ENCODE measurements at regions not wholly inside any gene's neighbourhood (a gene's known extent, or its start where the extent isn't known, plus 50 kb on each side); places are given as distances from the start of the nearest gene placed in this dataset.
"Not testable (repeated sequence)": the region's sequence is repeated elsewhere in the genome, so short reads cannot be mapped to it uniquely, and the experiment has no call there.

DNA sequence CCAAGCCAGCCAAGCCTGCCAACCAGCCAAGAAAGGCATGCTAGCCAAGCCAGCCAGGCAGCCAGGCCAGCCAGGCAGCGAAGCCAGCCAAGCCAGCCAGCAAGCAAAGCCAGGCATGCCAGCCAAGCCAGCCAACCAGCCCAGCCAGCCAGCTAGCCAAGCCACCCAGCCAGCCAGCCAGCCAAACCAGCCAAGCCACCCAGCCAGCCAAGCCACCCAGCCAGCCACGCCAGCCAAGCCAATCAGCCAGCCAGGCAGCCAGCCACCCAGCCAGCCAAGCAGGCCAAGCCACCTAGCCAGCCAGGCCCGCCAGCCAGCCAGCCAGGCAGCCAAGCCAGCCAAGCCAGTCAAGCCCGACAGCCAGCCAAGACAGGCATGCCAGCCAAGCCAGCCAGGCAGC lies 1601.0 kb downstream of the RPIA start:
- ATAC-seq; DNase-seq (ENCODE audit: low spot score); intact Hi-C loops (cut with DNase I): not testable (repeated sequence)

DNA sequence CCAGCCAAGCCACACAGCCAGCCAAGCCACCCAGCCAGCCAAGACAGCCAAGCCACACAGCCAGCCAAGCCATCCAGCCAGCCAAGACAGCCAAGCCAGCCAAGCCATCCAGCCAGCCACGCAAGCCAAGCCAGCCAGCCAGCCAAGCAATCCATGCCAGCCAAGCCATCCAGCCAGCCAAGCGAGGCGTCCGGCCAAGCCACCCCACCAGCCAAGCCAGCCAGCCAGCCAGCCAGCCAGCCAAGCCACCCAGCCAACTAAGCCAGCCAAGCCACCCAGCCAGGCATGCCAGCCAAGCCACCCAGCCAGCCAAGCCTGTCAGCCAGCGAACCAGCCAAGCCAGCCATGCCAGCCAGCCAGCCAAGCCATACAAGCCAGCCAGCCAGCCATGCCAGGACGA lies 1601.8 kb downstream of the RPIA start:
- peak; percentile 59 for ATAC-seq
- intact Hi-C loops (cut with DNase I); DNase-seq (ENCODE audit: low spot score): not testable (repeated sequence)

DNA sequence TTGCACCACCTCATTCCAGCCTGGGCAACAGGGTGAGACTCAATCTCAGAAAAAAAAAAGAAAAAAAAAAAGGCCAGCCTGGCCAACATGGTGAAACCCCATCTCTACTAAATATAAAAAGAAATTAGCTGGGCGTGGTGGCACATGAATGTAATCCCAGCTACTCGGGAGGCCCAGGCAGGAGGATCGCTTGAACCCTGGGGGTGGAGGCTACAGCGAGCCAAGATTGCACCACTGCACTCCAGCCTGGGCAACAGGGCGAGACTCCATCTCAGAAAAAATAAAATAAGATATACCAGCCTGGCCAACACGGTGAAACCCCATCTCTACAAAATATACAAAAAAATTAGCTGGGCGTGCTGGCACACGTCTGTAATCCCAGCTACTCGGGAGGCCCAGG lies 1602.3 kb downstream of the RPIA start:
- ATAC-seq; intact Hi-C loops (cut with DNase I); DNase-seq (ENCODE audit: low spot score): not testable (repeated sequence)

DNA sequence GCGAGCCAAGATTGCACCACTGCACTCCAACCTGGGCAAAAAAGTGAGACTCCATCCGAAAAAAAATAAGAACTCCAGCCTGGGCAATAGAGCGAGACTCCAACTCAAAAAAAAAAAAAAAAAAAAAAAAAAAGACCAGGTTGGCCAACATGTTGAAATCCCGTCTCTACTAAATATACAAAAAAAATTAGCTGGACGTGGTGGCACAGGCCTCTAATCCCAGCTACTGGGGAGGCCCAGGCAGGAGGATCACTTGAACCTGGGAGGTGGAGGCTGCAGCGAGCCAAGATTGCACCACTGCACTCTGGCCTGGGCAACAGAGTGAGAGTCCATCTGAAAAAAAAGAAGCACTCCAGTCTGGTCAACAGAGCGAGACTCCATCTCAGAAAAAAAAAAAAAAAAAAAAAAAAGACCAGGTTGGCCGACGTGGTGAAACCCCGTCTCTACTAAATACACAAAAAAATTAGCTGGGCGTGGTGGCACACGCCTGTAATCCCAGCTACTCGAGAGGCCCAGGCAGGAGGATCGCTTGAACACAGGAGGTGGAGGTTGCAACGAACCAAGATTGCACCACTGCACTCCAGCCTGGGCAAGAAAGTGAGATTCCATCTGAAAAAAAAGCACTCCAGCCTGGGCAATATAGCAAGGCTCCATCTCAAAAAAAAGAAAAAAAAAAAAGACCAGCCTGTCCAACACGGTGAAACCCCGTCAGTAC lies 1603.7 kb downstream of the RPIA start:
- intact Hi-C loops (cut with DNase I); ATAC-seq; DNase-seq (ENCODE audit: low spot score): not testable (repeated sequence)

DNA sequence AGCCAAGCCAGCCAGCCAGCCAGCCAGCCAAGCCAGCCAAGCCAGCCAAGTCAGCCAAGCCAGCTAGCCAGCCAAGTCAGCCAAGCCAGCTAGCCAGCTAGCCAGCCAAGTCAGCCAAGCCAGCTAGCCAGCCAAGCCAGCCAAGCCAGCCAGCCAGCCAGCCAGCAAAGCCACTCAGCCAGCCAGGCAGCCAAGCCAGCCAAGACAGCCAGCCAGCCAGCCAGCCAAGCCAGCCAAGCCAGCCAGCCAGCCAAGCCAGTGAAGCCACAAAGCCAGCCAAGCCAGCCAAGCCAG lies 1605.0 kb downstream of the RPIA start:
- intact Hi-C loops (cut with DNase I); DNase-seq (ENCODE audit: low spot score); ATAC-seq: not testable (repeated sequence)

DNA sequence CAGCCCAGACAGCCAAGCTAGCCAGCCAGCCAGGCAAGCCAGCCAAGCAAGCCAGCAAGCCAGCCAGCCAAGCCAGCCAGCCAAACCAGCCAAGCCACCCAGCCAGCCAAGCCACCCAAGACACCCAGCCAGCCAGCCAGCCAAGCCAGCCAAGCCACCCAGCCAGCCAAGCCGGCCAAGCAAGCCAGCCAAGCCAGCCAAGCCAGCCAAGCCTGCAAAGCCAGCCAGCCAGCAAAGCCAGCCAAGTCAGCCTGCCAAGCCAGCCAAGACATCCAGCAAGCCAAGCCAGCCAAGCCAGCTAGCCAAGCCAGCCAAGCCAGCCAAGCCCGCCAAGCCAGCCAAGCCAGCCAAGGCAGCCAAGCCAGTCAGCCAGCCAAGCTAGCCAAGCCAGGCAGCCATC lies 1606.2 kb downstream of the RPIA start:
- intact Hi-C loops (cut with DNase I); DNase-seq (ENCODE audit: low spot score); ATAC-seq: not testable (repeated sequence)

DNA sequence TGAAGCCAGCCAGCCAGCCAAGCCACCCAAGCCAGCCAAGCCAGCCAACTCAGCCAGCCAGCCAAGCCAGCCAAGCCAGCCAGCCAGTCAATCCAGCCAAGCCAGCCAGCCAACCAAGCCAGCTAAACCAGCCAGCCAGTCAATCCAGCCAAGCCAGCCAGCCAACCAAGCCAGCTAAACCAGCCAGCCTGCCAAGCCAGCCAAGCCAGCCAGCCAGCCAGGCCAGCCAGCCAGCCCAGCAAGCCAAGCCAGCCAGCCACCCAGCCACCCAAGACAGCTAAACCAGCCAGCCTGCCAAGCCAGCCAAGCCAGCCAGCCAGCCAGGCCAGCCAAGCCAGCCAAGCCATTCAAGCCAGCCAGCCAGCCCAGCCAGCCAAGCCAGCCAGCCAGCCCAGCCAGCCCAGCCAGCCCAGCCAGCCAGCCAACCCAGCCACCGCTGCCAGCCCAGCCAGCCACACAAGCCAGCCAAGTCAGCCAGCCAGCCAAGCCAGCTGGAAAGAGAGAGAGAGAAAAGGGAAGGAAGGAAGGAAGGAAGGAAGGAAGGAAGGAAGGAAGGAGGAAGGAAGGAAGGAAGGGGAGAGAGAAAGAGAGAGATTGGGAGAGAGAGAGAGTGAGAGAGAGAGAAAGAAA lies 1606.8 kb downstream of the RPIA start:
- ATAC-seq; intact Hi-C loops (cut with DNase I); DNase-seq (ENCODE audit: low spot score): not testable (repeated sequence)

DNA sequence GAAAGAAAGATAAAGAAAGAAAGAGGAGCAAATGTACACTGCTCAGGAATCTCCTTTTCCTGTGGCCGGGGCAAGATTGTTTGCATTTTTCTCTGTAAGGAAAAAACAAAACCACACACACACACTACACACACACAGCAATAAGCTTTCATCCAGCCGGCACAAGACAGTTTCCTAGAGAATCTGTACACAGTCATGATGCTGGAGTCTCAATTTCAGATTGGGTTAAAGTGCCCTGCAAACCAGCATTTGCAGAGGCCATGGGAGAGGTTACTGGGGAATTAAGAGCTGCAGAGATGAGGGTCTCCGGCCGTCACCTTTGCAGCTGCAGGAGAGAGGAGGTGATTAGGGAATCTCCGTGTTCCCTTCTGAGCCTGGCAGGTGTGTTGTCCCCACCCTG lies 1607.5 kb downstream of the RPIA start:
- DNase-seq (ENCODE audit: low spot score); intact Hi-C loops (cut with DNase I); ATAC-seq: not testable (repeated sequence)

DNA sequence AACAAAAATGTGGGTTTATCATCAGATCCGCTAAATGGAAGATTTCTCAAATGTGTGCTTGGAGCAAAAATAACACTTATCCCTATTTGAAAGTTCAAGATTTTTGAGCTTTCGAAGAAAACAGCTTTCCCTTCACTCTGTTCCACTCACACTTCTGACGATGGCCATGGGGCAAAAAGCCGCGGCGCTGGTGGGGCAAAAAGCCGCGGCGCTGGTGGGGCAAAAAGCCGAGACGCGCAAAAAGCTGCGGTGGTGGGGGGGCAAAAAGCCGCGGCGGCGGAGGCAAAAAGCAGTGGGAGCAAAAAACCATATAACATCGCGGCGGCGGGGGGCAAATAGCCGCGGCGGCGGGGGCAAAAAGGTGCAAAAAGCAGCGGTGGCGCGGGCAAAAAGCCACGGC lies 1631.5 kb downstream of the RPIA start:
- ATAC-seq; intact Hi-C loops (cut with DNase I): not testable (repeated sequence)
- DNase-seq (ENCODE audit: low spot score): peak; percentile 47

DNA sequence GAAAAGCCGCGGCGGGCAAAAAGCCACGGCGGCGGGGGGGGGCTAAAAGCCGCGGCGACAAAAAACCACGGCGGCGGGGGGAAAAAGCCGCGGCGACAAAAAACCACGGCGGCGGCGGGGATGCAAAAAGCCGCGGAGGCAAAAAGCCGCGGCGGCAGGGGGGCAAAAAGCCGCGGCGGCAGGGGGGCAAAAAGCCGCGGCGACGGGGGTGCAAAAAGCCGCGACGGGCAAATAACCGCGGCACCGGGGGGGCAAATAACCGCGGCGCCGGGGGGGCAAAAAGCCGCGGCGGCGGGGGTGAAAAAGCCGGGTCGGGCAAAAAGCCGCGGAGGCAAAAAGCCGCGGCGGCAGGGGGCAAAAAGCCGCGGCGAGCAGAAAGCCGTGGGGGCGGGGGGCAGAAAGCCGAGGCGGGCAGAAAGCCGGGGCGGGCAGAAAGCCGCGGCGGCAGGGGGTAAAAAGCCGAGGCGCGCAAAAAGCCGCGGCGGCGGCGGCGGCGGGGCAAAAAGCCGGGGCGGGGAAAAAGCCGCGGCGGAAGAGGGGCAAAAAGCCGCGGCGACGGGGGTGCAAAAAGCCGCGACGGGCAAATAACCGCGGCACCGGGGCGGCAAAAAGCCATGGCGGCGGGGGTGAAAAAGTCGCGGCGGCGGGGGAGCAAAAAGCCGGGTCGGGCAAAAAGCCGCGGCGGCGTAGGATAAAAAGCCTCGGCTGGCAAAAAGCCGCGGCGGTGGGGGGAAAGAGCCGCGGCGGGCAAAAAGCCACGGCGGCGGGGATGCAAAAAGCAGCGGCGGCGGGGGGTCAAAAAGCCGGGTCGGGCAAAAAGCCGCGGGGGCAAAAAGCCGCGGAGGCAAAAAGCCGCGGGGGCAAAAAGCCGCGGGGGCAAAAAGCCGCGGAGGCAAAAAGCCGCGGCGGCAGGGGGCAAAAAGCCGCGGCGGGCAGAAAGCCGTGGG lies 1632.4 kb downstream of the RPIA start:
- DNase-seq (ENCODE audit: low spot score); intact Hi-C loops (cut with DNase I); ATAC-seq: not testable (repeated sequence)

DNA sequence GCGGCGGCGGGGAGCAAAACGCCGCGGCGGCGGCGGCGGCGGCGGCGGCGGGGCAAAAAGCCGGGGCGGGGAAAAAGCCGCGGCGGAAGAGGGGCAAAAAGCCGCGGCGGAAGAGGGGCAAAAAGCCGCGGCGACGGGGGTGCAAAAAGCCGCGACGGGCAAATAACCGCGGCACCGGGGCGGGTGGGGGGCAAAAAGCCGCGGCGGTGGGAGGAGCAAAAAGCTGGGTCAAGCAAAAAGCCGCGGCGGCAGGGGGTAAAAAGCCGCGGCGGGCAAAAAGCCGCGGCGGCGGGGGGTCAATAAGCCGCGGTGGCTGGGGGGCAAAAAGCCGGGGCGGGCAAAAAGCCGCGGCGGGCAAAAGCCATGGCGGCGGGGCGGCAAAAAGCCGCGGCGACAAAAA lies 1633.2 kb downstream of the RPIA start:
- DNase-seq (ENCODE audit: low spot score); intact Hi-C loops (cut with DNase I); ATAC-seq: not testable (repeated sequence)

DNA sequence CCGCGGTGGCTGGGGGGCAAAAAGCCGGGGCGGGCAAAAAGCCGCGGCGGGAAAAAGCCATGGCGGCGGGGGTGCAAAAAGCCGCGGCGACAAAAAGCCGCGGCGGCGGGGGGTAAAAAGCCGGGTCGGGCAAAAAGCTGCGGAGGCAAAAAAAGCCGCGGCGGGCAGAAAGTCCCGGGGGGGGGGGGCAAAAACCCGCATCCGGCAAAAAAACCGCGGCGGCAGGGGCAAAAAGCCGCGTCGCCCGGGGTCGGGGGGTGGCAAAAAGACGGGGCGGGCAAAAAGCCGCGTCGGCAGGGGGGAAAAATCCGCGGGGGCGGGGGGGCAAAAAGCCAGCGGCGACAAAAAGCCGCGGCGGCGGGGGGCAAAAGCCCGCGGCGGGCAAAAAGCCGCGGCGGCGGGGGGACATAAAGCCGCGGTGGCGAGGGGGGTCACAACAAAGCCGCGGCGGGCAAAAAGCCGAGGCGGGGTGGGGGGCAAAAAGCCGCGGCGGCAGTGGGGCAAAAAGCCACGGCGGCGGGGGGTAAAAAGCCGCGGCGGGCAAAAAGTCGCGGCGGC lies 1634.4 kb downstream of the RPIA start:
- DNase-seq (ENCODE audit: low spot score); intact Hi-C loops (cut with DNase I); ATAC-seq: not testable (repeated sequence)

DNA sequence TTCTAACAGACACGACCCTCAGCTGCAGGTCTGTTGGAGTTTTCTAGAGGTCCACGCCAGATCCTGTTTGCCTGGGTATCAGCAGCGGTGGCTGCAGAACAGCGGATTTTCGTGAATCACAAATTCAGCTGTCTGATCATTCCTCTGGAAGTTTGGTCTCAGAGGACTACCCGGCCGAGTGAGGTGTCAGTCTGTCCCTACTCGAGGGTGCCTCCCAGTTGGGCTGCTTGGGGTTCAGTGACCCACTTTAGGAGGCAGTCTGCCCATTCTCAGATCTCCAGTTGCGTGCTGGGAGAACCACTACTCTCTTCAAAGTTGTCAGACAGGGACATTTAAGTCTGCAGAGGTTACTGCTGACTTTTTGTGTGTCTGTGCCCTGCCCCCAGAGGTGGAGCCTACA lies 1664.1 kb downstream of the RPIA start:
- ATAC-seq; intact Hi-C loops (cut with DNase I); DNase-seq (ENCODE audit: low spot score): not testable (repeated sequence)

DNA sequence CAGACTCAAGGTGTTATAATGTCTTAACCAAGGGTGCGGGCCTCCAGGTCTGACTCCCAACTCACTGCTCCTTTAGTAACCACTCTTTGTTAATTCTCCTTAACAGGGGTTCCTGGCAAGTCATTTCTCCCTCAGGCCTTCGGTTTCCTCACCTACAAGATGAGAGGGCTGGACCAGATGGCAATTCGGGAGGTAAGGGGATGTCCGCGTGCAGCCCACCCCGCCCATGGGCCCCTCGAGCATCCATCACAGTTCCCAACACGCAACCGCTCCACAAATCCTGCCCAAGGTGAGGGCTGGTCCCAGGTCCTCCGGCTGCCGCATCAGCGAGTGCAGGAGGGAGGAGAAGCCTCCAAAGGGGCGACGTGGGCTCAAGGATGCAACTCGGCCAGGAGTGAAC lies 1667.9 kb downstream of the RPIA start:
- DNase-seq (ENCODE audit: low spot score); ATAC-seq; intact Hi-C loops (cut with DNase I): not testable (repeated sequence)

DNA sequence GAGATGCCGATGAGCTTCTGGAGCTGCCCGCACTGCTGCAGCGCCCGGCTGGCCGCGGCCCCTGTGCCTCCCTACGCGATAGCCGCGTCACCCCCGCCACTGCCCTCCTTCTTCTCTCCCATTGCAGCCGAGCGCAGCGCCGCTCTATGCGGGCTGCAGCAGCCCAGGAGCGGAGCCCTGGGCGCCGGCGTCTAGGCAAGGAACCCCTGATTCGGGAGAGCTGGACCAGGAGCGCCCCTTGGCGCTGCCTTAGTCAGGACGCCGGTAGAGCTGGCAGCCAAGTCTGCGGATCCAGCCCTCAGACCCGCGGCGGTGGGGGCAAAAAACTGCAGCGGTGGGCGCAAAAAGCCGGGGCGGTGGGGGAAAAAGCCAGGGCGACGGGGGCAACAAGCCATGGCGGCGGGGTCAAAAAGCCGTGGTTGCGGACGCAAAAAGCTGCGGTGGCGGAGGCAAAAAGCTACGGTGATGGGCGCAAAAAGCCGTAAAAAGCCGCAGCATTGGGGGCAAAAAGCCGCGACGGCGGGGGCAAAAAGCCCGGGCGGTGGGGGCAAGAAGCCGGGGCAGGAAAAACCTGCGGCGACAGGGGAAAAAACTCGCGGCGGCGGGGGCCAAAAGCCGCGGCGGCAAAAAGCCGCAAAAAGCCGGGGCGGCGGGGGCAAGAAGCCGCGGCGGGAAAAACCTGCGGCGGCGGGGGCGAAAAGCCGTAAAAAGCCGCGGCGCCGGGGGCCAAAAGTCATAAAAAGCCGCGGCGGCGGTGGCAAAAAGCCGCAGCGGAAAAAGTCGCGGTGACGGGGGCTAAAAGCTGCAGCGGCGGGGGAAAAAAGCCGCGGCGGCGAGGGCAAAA lies 1668.6 kb downstream of the RPIA start:
- peak; percentile 32 for DNase-seq (ENCODE audit: low spot score)
- ATAC-seq; intact Hi-C loops (cut with DNase I): not testable (repeated sequence)

DNA sequence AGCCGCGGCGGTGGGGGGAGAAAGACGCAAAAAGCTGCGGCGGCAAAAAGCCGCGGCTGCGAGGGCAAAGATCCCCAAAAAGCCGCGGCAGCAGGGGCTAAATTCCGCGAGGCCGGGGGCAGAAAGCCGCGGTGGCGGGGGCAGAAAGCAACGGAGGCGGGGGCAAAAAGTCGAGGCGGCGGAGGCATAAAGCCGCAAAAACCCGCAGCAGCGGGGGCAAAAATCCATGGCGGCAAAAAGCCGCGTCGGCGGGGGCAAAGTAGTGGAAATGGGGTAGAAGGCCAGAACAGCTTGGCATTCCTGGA lies 1669.2 kb downstream of the RPIA start:
- ATAC-seq; DNase-seq (ENCODE audit: low spot score); intact Hi-C loops (cut with DNase I): not testable (repeated sequence)

Data from sciatic nerve (tissue), 2 donors.